Adrenal gland (tissue), 9 donors: ENCODE measurements at regions not wholly inside any gene's neighbourhood (a gene's known extent, or its start where the extent isn't known, plus 50 kb on each side); places are given as distances from the start of the nearest gene placed in this dataset.

Experiments
- DNase-seq, 7 donors: peaks; one replicate each; pipeline ENCODE4 v3.0.0-alpha.2; 2019 to 2020
- H3K27ac ChIP-seq, 5 donors: fragments of 200-600 bp; sonication (generic) in 4 of 5; 1 replicate in 3 of 5; 2 replicates in 2 of 5; pipeline versions ENCODE4 v1.5.1 to v1.8.0; 2016 to 2020; ENCODE audit warnings: mild to moderate bottlenecking in 1 of 5
- H3K27me3 ChIP-seq: fragments of 200-600 bp; 2 replicates; pipeline ENCODE4 v1.8.0; 2021
- H3K36me3 ChIP-seq, 2 donors: fragments of 200-600 bp; replicated peaks in 1 of 2; 1 replicate in 1 of 2; 2 replicates in 1 of 2; pipeline versions ENCODE4 v1.5.1 to v1.8.0; 2018 to 2022
- H3K4me1 ChIP-seq, 2 donors: fragments of 200-600 bp; replicated peaks in 1 of 2; 1 replicate in 1 of 2; 2 replicates in 1 of 2; pipeline versions ENCODE4 v1.5.1 to v1.8.0; 2018 to 2021
- H3K4me3 ChIP-seq, 4 donors: fragments of 200-600 bp; sonication (generic) in 3 of 4; one replicate each; pipeline ENCODE4 v1.5.1; 2016 to 2018
- H3K9me3 ChIP-seq, 3 donors: fragments of 200-600 bp; sonication (generic) in 1 of 3; replicated peaks in 1 of 3; 1 replicate in 2 of 3; 2 replicates in 1 of 3; pipeline versions ENCODE4 v1.5.1 to v1.8.0; 2016 to 2021
- CTCF ChIP-seq, 6 experiments: fragments of 450-650 bp in 4 of 6; fragments of 200-600 bp in 2 of 6; sonication (generic) in 1 of 6; IDR thresholded peaks; 1 replicate in 5 of 6; 2 replicates in 1 of 6; pipeline versions ENCODE4 v1.5.1 to v1.8.0; 2016 to 2021; ENCODE audit warnings: antibody characterized with exemption in 6 of 6, mild to moderate bottlenecking in 2 of 6, moderate library complexity in 1 of 6
- POLR2A ChIP-seq, 2 donors: fragments of 450-650 bp; IDR thresholded peaks; one replicate each; pipeline ENCODE4 v1.6.1; 2017; ENCODE audit warnings: antibody characterized with exemption in 2 of 2, mild to moderate bottlenecking in 2 of 2, moderate library complexity in 1 of 2
- WGBS, 4 donors: extraction: QIAGEN DNeasy Blood & Tissue Kit in 2 of 4; methylation state at CpG; one replicate each; pipeline versions ENCODE4 v1.1.5 to v1.1.7; 2013 to 2017; 5-methylcytosine and 5-hydroxymethylcytosine counted together
- intact Hi-C, 2 donors: fragments of 100-400 bp; cut with DNase I; formaldehyde crosslinking; loops; one replicate each; pipeline versions ENCODE4 v1.14.1 to v1.15.0; 2022 to 2023
- donor health status: healthy with polysubstance abuse.
- donor health status: Bipolar disorder and iron deficiency.
- donor health status: DM: yes; HTN: yes; CAD: no.
- donor health status: DM: no; HTN: no; CAD: no.
- donor health status: DM: no; HTN: no; CAD: no.

GRCh38 chr9:82216435-82216834 is 227.9 kb downstream of the SPATA31D1 start:
- Histone ChIP-seq H3K4me1 (no peaks in the 10 kb centered on the region), H3K27me3 (peaks cover 3% of the 10 kb centered on the region), H3K4me3 (no peak overlapping the region), H3K9me3 (no peaks in the 10 kb centered on the region), H3K36me3 (no peaks in the 10 kb centered on the region), H3K27ac (no peak overlapping the region)
- intact Hi-C loops, result no loop called here
- TF ChIP-seq POLR2A (IDR thresholded peaks at IDR 0.05) (no peak), CTCF (IDR thresholded peaks at IDR 0.05) (no peak)
- DNase-seq, result no peak
- WGBS, 4 donors, result 81 to 88% (median 84%) methylated on average over 4 to 5 of the region's 5 CpGs; no CpG with 5 or more reads in 1 of the 4 donors

- Histone ChIP-seq H3K4me1 (no peaks in the 10 kb centered on the region), H3K36me3 (no peaks in the 10 kb centered on the region), H3K4me3 (no peak overlapping the region), H3K27me3 (no peaks in the 10 kb centered on the region), H3K9me3 (no peaks in the 10 kb centered on the region), H3K27ac (no peak overlapping the region)
- TF ChIP-seq POLR2A (IDR thresholded peaks at IDR 0.05) (no peak), CTCF (IDR thresholded peaks at IDR 0.05) (no peak)
- DNase-seq, result no peak
- intact Hi-C loops, result no loop called here
- 77 to 85% (median 82%) methylated on average over 3 of the region's 3 CpGs for WGBS, 4 donors
Observed at GRCh38 chr9:82223442-82223841, 234.9 kb downstream of the SPATA31D1 start.

GRCh38 chr9:82231411-82231810 is 242.8 kb downstream of the SPATA31D1 start:
- WGBS, 4 donors, result 88 to 98% (median 95%) methylated on average over 2 of the region's 2 CpGs
- peaks cover 0 to 17% (median 0%) of the 10 kb centered on the region in 3 donors for H3K9me3 ChIP-seq
- no peak overlapping the region for H3K27ac ChIP-seq

GRCh38 chr9:82234160-82234943 is 245.8 kb downstream of the SPATA31D1 start:
- Histone ChIP-seq H3K36me3 (no peaks in the 10 kb centered on the region), H3K9me3 (peaks cover 0 to 17% (median 0%) of the 10 kb centered on the region in 3 donors), H3K4me3 (no peak overlapping the region), H3K4me1 (no peaks in the 10 kb centered on the region), H3K27ac (no peak overlapping the region), H3K27me3 (no peaks in the 10 kb centered on the region)
- intact Hi-C loops, result no loop called here
- TF ChIP-seq CTCF (IDR thresholded peaks at IDR 0.05), result no peak
- TF ChIP-seq POLR2A (IDR thresholded peaks at IDR 0.05), result no peak
- WGBS, 4 donors, result 29 to 39% (median 36%) methylated on average over 4 of the region's 4 CpGs
- DNase-seq, result no peak

More at GRCh38 chr9:82231411-82231810, 242.8 kb downstream of the SPATA31D1 start:
- no peaks in the 10 kb centered on the region for H3K4me1 ChIP-seq
- DNase-seq, result no peak
- H3K4me3 ChIP-seq, result no peak overlapping the region
- intact Hi-C loops, result no loop called here
- no peak for TF ChIP-seq CTCF (IDR thresholded peaks at IDR 0.05)
- TF ChIP-seq POLR2A (IDR thresholded peaks at IDR 0.05), result no peak
- no peaks in the 10 kb centered on the region for H3K36me3 ChIP-seq
- no peaks in the 10 kb centered on the region for H3K27me3 ChIP-seq
